GM21529 (cell line): ENCODE measurements at regions not wholly inside any gene's neighbourhood (a gene's known extent, or its start where the extent isn't known, plus 50 kb on each side); places are given as distances from the start of the nearest gene placed in this dataset.

ENCODE experiments used
- ATAC-seq: cut with Tn5 transposase; IDR thresholded peaks from one replicate; pipeline ENCODE4 v1.9.1; 2021; ENCODE audit not compliant: unreplicated experiment

DNA sequence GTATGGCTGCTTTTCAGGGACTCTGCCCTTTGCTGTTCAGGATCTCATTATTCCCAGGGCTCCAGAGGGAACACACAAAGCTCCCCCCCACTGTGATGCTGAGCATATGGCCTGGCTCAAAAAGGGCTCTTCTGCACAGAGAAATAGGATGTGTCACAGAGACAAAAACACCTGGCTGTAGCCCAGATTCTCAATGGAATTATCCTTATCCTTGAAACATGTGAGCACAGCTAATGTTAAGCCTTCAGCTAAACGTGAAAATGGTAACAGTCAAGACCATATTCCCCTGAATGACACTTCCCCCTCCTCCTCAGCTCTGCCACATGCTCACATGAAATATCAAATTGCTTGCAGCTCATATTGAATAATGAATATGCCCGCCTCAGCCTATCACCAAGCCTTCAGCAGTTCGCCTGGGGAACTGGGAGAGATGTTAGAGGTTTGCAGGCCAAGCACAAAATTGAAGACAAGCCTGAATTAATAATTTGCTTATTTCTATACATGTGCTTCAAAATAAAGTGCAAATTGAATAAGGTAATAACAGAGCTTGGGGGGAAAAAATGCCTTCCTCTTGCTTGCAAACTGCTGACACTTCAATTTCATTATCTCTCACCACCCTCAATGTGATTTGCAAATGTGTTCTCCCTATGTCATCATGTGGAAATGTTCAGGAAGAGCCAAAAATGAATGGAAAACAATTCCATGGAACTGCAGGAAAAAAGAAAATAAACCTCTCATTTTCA, 181.0 kb upstream of the HNRNPA3 start:
- ATAC-seq, result no peak

DNA sequence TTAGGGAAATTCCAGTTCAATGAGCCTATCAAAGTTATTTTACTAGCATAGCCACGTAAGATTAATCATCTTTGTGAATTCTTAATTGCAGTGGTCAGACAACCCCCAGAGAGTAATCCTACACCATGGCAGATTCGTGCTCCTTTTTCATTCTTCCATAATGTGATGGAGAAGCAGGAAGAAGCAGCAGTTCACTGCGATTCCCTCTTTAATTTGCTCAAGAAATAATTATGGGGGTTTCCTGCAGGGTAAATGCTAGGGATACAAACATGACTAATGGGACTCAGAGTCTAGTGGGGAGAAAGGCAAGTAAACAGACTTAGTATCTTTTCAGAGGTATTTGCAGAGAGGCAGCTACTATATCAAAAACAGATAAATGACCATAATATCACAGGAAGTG, 175.8 kb upstream of the HNRNPA3 start:
- no peak for ATAC-seq

DNA sequence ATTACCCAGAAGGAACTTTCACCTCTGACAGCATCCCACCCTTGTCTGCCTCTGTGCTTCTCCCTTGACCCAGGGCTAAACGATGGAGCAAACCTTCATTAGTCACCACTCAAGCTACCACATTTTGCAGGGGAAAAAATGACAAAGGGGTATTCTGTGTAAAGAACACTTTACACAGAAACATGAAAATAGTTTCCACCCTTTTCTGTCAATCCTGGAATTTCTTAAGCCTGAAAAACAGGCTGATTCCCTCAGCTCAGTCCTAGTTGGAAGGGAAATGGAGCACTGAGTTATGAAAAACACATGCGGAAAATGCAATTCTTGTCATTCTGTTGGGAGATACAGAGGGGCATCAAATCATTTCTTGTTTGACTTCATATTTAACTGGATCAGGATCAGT, 175.0 kb upstream of the HNRNPA3 start:
- ATAC-seq, result no peak

DNA sequence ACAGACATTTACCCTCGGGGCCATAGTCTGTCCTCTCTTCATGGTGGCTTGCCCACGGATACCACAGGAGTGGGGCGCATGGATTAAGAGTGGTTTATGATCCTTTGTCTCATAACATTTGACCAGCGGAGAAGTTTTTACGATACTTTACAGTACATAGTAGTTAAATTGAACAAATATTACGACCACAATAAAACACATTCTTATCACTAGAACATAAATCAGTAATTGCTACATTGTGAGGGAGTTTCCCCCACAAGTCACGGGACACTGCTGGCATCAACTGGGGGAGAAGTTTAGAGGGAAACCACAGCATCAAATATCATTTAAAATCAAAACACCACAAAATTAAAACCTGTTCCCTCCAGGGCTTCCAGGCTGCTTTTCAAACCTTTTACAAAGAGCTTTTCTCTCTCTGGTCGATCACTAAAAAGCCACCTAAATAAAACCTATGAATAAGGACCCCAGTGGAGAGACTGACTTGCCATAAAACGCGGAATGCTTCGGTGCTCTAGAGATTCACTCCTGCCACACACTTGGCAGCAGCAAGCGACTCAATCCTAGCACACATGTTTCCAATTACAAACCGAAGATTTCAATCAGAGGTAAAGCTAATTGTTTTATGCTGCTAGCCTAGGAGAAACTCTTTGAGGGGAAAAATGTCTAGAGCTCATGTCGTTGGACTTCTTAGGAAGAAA, 173.7 kb upstream of the HNRNPA3 start:
- no peak for ATAC-seq

DNA sequence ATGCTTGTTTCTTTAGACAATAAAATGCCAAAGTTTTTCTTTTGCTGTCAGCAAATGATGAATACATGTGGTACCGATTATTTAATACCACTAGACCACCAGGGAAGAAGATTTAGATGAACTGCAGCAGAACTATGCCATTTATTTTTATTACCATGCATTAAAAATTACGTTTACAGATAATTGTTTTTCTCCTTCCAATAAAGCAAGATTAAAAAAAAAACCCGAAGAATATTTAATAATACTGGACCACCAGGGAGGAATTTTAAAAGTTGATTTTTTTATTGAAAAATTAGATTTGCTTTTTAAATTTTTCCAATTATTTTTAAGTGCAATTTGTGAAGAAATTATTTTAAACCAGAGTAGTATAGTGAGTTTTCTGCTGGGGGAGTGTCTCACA, 170.3 kb upstream of the HNRNPA3 start:
- no peak for ATAC-seq

DNA sequence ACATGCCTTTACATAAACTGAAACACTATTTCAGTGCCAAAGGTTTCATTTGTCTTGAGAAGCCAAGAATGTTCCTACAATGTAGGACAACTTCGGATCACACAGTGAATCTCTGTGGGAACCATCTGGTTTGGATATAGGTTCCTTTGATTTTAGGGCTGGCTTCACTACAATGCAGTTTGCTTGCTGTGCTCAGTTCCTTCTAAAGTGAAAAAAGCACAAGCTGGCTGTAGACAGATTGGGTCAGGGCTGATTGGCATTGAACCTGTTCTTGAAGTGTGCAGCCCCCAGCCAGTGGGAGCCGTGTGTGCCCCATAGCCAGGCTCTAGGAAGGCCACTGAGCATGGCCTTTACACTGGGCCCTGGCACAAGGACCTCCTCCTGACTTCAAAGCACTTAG, 167.9 kb upstream of the HNRNPA3 start:
- ATAC-seq, result no peak

DNA sequence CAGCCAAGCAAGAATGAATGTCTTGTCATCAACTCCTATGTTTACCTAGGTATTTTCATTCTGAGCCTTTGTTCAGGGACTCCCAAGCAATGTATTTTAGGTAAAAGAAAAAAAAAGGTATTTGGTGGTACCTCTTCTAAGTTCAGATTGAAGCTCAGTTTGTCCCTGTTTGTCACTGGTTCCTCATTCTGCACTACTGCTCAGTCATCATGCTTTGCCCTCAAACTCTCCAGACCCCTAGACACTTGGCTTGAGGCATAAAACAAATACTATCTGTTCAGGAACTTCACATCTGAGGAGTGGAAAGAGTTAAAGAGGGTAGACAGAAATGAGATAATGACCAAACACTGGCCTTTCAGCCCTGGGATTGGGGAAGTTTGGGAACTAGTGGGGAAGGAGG, 163.6 kb upstream of the HNRNPA3 start:
- ATAC-seq, result no peak

DNA sequence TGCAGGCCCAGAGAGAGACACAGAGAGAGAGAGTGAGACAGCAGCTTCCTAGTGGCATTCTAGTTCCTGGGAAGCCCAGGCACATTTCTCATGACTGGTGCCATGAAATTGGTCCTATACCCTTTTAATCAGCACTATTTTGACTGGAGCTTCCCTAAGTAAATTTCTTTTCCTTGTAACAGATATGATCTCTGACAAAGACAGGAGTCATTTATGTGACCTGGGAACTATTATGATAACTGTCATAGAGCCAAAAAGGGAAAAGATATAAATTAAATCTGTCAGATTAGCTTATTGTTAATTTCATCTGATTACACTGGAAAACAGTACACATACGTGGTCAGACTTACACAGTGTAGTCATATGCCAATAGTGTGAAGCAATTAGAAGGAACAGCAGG, 161.3 kb upstream of the HNRNPA3 start:
- no peak for ATAC-seq

DNA sequence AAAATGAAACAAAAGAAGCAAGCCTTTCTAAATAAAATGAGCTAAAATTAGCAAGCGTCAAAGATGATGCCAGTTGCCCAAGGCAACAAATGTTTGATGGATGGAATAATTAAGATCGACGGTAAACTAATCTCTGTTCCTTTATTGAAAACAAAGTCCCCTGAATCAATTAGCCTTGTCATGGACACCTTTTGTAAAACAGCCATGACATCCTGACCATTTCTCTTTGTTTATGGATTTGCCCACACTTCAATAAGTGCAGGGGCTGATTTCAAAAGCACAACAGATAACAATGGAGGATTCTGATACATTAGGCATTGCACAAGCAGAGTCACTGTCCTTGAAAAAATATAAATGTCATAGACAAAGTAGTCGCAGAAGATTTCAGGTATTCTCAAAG, 160.1 kb upstream of the HNRNPA3 start:
- ATAC-seq, result no peak

DNA sequence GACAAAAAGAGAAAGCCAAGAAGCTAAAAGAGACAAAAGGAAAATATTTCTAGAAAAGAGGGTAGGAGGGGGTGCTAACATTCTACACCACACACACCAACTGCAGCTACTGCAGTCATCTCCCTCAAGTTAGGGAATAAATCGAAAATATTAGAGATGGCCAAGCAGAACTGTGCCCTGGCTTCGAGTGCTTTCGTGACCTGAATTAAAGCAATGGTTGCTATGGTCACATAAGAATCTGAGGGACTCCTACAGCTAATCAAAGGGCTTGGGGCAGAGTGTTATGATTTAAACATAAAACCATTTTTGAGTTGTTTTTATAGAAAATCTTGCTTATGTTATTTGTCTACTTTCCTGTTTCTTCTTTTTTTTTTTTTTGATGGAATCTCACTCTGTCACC, 159.6 kb upstream of the HNRNPA3 start:
- ATAC-seq, result no peak

DNA sequence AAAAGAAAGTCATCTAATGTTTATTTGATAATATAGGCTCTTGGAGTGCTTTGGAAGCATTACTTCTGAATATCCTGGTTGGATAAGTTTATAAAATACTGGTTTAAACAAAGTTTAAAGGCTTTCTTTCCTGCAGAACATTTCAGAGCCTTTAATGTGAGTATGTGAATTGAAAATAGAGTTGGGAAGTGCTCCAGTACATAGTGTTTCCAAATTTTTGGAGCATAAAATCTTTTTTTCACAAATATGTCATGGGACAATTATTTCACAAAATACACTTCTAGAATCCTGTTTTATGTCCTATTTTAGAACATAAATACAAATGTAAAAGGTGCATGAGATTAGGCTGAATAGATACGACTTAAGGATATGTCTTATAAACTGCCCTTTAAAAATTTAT, 158.9 kb upstream of the HNRNPA3 start:
- no peak for ATAC-seq

DNA sequence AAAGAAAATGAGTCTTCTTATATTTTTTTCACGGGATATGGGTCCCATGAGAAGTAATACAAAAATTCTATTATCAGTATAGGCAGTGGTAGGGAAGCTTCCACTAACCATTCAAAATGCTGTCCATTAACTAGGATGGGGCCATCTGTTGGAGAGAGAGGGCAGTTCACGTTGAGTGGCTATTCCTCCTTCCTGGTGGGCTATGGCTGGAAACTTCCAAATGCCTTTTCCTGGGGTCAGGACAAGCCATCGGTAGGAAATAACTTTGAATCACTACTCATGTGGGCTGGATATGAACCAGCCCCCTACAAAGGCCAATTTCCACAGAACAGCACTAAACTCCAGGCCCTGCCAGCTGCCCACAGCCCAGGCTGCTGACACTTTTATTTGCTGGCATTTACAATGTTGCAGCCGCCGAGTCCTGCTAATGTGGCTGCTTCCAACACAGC, 156.1 kb upstream of the HNRNPA3 start:
- no peak for ATAC-seq

DNA sequence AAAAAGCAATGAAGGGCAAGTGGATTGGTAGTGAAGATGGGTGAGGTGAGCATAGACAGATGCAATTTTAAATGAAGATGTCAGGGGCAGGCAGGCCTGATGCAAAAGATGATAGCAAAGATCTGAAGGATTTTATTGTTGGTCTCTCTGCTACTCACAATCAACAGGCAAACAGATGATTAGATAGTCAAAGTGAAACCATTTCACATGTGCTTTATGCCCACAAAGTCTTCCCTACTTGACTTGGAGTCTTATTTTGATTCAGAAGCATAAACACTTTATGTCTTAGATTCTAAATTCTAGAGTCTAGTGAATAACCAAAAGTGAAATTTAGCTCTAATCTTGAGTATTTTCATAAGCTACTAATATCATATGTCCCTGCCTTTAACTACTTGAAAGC, 153.8 kb upstream of the HNRNPA3 start:
- peak; percentile 89 for ATAC-seq

DNA sequence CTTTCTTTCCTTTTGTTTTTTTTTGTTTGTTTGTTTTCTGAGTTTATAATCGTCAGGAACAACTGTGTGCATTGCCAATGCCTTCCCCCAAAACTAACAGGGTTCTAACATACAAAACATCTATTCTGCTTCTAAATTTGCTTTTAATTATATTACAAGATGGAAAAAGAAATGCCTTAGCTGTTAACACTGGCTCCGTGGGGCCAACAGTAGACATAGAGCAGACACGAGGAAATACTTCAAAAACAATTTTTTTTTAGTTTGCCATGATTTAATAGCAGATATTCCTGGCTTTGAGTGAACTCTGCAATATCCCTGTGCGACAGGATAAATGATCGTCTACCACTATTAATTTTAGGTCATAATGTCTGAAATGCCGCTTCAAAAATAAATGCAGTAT, 153.3 kb upstream of the HNRNPA3 start:
- no peak for ATAC-seq

DNA sequence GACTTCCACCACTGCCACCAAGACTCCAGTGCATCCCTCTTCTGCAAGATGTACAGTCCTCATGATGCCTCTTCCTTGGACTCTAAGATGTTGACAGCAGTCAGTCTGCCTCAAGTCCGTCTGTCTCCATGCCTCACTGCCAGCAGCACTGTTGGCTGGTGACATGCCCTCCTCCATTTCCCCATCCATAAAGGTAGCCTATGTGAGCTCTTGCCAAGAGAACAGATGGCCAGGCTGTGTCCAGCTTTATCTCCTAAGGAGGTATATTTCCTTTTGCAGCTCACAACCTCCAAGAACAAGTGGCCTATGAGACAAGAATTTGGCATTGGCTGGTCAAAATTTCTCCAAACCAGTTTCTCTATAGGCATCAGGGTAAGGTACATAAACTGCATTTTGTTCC, 149.3 kb upstream of the HNRNPA3 start:
- no peak for ATAC-seq

DNA sequence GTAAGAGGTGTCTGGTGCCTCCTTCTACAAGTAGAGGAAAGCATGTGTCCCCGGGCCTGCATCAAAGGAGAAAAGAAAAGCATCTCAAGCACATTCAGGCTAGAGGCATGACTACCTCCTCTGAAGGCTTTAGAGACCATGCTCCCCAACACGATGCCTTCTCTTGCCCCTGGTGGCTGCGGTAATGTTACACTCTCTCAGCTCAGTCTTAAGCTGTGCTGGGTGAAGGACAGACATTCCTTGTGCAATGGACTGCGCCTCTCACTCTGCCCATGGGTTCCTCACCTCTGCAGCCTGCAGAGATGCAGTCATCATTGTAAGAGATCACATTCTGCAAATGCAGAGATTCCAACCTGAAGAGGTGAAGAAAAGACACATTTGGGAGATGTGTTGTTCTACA, 148.2 kb upstream of the HNRNPA3 start:
- ATAC-seq, result no peak

DNA sequence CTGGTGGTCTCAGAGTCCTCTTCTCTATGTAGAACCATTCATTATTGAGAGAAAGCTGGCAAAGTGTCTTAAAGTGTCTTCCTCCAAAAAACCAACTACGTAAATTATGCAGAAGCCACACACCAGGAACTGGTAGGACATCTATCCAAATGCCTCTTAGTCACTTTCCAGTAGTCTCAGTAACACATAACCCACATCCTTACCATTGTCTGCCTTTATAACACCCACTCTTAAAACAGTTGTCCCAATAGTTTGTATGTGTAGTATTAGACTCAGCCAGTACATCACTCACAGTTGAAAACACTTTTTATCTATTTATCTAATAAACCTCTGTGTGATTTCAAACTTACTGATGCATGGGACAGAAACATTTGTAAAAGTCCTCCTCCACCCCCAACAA, 143.6 kb upstream of the HNRNPA3 start:
- ATAC-seq, result no peak

DNA sequence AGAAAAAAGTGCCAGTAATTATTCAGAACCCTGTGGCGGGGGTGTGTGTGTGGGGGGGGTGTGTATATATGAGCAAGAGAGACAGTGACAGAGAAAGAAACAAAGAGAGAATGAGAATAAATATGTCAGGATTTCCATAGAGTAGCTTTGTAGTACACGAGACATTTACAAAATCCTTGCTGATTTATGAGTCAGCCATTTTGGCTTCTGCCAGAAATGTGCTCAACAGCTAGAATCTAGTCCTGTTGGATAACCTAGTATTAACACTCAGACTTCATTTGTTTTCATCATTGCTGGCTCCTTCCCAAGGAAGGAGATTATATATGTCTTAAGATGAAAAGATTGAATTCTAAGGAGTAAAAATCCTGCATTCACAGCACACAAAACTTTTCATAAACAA, 140.5 kb upstream of the HNRNPA3 start:
- ATAC-seq, result no peak

DNA sequence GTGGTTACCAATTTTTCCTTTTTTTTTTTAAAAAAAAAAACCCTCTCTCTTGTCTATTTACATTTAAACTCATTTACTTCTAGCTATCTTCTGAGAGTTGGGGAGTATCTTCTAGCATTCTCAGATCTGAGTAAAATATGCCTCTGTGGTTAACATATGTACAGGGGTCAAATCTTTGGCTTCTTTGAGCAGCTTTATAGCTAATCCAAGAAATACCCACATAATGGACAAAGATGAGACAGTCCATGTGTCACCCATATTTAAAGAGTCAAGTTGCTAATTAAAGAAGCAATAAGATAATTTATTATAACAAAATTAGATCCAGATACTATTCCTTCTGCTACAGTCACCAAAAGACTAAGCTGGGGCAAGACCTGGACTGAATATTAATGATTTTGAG, 139.0 kb upstream of the HNRNPA3 start:
- ATAC-seq, result no peak

DNA sequence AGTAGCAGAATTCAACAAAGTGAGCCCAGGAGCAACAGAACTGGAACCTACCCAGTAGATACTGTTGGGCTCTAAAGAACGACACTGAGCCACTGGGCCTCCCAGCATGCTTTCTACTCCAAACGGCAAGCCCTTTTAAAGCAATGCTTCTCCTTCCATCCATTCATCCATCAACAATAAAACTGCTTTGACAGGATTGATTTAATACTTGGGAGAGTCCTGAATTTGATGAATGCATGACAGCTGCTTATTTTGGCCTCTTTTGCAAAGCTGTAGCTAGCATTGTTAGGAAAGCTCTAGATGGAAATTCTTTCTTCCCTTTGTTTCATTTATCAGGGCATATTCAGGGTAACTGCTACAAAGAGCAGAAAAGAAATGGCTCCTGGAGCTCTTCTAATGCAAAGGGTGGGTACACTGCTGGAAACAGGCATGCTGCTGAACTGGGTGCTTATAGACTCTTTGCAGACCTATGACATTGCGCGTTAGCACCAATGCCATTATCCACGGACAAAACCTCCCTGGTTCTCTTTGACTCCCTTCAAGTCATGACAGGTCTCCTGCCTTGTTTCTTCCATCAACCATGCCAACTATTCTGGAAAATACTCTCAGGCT, 138.4 kb upstream of the HNRNPA3 start:
- ATAC-seq, result no peak

DNA sequence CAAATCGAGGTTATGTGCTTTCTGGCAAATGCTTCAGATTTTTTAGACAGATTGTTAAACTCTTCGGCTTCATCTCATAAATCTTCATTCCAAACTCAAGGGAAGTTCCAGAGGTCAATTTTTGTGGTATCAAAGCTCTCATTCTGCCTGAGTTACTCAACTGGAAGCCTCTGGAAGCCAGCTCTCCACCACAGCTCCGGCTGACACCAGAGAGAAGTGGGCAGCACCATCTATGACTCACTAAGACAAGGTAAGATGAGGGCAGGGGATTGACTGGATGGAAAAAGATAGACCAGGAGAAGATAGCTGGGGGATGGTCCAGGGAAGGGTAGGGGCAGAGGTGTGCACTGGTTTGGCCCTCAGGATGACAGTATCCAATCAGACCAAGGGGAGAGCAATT, 137.3 kb upstream of the HNRNPA3 start:
- ATAC-seq, result no peak

DNA sequence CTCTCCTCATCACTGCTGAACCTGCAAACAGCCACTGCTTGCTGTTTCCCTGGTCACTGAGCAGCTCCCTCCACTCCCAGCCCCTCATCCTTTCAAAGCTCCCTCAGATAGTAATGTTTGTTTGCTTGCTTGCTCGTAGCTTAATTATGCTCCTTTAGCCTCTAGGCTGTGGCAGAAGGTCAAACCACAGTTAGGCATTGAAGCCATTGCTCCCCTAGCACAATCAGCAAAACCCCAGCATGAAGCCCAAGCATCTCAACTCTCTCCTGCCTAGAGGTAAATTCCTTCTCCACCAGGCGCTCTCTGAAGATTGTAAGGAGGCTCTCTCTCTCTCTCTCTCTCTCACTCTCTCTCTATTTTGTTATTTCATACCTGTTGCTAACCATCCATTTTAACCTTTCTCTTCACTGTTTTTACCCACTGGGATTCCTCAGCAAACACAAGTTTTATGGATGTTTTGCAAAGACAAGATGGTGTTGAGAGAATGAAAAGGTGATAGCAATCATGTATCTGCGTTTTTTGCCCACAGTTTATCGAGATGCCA, 135.9 kb upstream of the HNRNPA3 start:
- no peak for ATAC-seq
